Jurkat, Clone E6-1 (cell line): ENCODE measurements at regions not wholly inside any gene's neighbourhood (a gene's known extent, or its start where the extent isn't known, plus 50 kb on each side); places are given as distances from the start of the nearest gene placed in this dataset.
"Not testable (repeated sequence)": the region's sequence is repeated elsewhere in the genome, so short reads cannot be mapped to it uniquely, and the experiment has no call there.

Experiments
- DNase-seq: peaks from one replicate; pipeline ENCODE4 v3.0.0-alpha.2; 2011; ENCODE audit warnings: low read depth, low spot score
- H3K4me3 ChIP-seq: 2 replicates; pipeline ENCODE4 v1.5.1; 2011; ENCODE audit warnings: mild to moderate bottlenecking, low read length, control low read depth, moderate library complexity

GRCh38 chr7:67357653-67358052 lies 361.0 kb downstream of the TYW1 start:
- not testable (repeated sequence) for H3K4me3 ChIP-seq

GRCh38 chr7:67358316-67358715 lies 361.7 kb downstream of the TYW1 start:
- DNase-seq = not testable (repeated sequence)

More at GRCh38 chr7:67357653-67358052, 361.0 kb downstream of the TYW1 start:
- not testable (repeated sequence) for DNase-seq

GRCh38 chr7:67358738-67359137 lies 362.1 kb downstream of the TYW1 start:
- not testable (repeated sequence) for DNase-seq, H3K4me3 ChIP-seq

More at GRCh38 chr7:67358316-67358715, 361.7 kb downstream of the TYW1 start:
- not testable (repeated sequence) for H3K4me3 ChIP-seq

- no peak overlapping the region for H3K4me3 ChIP-seq
- DNase-seq = no peak
Measured at GRCh38 chr7:67359900-67360299, 363.3 kb downstream of the TYW1 start.

GRCh38 chr7:67361150-67361549 lies 364.5 kb downstream of the TYW1 start:
- no peak overlapping the region for H3K4me3 ChIP-seq
- no peak for DNase-seq

GRCh38 chr7:67364441-67365017 lies 367.9 kb downstream of the TYW1 start:
- H3K4me3 ChIP-seq = no peak overlapping the region
- DNase-seq = no peak

GRCh38 chr7:67371429-67372305 lies 375.0 kb downstream of the TYW1 start:
- H3K4me3 ChIP-seq = no peak overlapping the region
- peak; percentile 52 for DNase-seq

- H3K4me3 ChIP-seq, DNase-seq: not testable (repeated sequence)
Measured at GRCh38 chr7:67373389-67373788, 376.8 kb downstream of the TYW1 start.

GRCh38 chr7:67375427-67375826 lies 378.8 kb downstream of the TYW1 start:
- H3K4me3 ChIP-seq = no peak overlapping the region
- DNase-seq = no peak

GRCh38 chr7:67377939-67378862 lies 381.6 kb downstream of the TYW1 start:
- H3K4me3 ChIP-seq = no peak overlapping the region
- DNase-seq = peak; percentile 70

GRCh38 chr7:67380326-67380725 lies 383.7 kb downstream of the TYW1 start:
- no peak for DNase-seq
- no peak overlapping the region for H3K4me3 ChIP-seq

GRCh38 chr7:67380858-67381257 lies 384.2 kb downstream of the TYW1 start:
- no peak for DNase-seq
- no peak overlapping the region for H3K4me3 ChIP-seq

- DNase-seq = no peak
- H3K4me3 ChIP-seq = no peak overlapping the region
Measured at GRCh38 chr7:67387851-67388250, 391.2 kb downstream of the TYW1 start.

- no peak for DNase-seq
- no peak overlapping the region for H3K4me3 ChIP-seq
Measured at GRCh38 chr7:67391168-67391567, 394.5 kb downstream of the TYW1 start.

- no peak overlapping the region for H3K4me3 ChIP-seq
- no peak for DNase-seq
Measured at GRCh38 chr7:67392596-67393438, 396.2 kb downstream of the TYW1 start.

- no peak for DNase-seq
- no peak overlapping the region for H3K4me3 ChIP-seq
Measured at GRCh38 chr7:67393903-67394302, 397.3 kb downstream of the TYW1 start.

- DNase-seq = no peak
- no peak overlapping the region for H3K4me3 ChIP-seq
Measured at GRCh38 chr7:67398916-67399315, 402.3 kb downstream of the TYW1 start.

GRCh38 chr7:67401492-67401891 lies 404.9 kb downstream of the TYW1 start:
- H3K4me3 ChIP-seq = no peak overlapping the region
- DNase-seq = no peak

- no peak for DNase-seq
- no peak overlapping the region for H3K4me3 ChIP-seq
Measured at GRCh38 chr7:67402280-67402679, 405.6 kb downstream of the TYW1 start.
